ENCODE measurements at regions not wholly inside any gene's neighbourhood (a gene's known extent, or its start where the extent isn't known, plus 50 kb on each side); places are given as distances from the start of the nearest gene placed in this dataset.

GRCh38 chr15:93244696-93245660 is 156.0 kb upstream of the RGMA start:
- no peak for DNase-seq
- Mint-ChIP-seq H3K36me3 (ENCODE audit: low read depth) (no peaks in the 10 kb centered on the region), H3K9me3 (no peaks in the 10 kb centered on the region), H3K4me1 (ENCODE audit: low read depth) (peaks cover 3% of the 10 kb centered on the region), H3K4me3 (no peak overlapping the region), H3K27ac (no peak overlapping the region), H3K27me3 (peaks cover 7% of the 10 kb centered on the region)
- CTCF ChIA-PET = no interaction called here
- no peak for ATAC-seq
- intact Hi-C loops (cut with micrococcal nuclease) = no loop called here
- POLR2A ChIA-PET = no interaction called here
- TF ChIP-seq CTCF (IDR thresholded peaks at IDR 0.05) = no peak

DNA sequence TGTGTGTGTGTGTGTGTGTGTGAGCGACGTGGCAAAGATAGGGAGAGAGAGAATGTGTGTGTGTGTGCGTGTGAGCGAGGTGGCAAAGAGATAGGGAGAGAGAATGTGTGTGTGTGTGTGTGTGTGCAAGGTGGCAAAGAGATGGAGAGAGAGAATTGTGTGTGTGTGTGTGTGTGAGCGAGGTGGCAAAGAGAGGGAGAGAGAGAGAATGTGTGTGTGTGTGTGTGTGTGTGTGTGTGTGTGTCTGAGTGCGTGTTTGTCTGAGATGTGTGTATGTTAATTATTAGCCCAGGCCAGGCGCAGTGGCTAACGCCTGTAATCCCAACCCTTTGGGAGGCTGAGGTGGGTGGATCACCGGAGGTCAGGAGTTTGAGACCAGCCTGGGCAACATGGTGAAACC is 154.6 kb upstream of the RGMA start:
- TF ChIP-seq CTCF (IDR thresholded peaks at IDR 0.05) = no peak
- POLR2A ChIA-PET = no interaction called here
- Mint-ChIP-seq H3K9me3 (no peaks in the 10 kb centered on the region), H3K27me3 (peaks cover 7% of the 10 kb centered on the region), H3K36me3 (ENCODE audit: low read depth) (no peaks in the 10 kb centered on the region), H3K27ac (no peak overlapping the region), H3K4me1 (ENCODE audit: low read depth) (peaks cover 3% of the 10 kb centered on the region), H3K4me3 (no peak overlapping the region)
- DNase-seq (no peak), ATAC-seq (no peak)
- intact Hi-C loops (cut with micrococcal nuclease) = no loop called here
- CTCF ChIA-PET = no interaction called here

DNA sequence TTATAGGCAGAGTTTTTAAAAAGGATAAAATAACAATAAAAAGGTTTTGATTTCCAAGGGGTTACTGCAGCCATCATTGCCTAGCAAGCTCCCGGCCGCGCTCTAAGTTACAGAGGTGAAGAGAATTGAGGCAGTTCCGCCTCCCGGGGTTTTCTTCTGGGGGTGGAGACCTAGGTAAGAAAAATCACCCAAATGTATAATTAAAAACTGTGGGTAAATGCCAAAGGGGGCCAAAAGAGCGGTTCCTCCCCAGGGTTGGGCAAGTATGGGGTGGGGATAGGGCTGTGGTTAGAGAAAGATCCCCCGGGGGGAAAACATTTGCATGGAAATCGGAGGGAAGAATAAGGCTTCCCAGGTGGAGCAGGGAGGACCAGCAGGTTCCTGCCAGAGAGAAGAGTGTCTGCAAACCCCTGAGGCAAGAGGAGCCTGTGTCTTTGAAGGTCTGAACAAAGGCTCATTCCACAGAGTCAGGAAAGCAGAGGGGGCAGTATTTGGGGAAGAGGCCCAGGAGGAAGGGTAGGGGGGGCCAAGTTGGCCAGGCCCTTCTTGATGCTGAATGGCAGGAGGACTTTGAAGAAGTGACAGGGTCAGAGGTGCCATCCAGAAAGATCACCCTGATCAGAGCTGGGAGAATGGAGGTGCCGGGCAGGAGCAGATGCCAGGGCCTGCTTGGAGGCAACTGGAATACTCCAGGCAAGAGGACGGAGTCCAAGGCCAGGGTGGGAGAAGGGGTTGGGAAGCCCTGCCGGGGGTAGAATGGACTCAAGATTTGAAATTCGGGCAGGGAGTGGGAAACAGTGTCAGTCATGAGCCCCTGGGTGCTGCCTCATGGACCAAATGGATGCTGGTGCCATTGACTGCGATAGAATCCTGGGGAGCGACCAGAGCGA is 152.9 kb upstream of the RGMA start:
- no peak for DNase-seq
- Mint-ChIP-seq H3K4me1 (ENCODE audit: low read depth) (no peaks in the 10 kb centered on the region), H3K36me3 (ENCODE audit: low read depth) (no peaks in the 10 kb centered on the region), H3K27ac (no peak overlapping the region), H3K9me3 (no peaks in the 10 kb centered on the region), H3K27me3 (peaks cover 2% of the 10 kb centered on the region), H3K4me3 (no peak overlapping the region)
- CTCF ChIA-PET = no interaction called here
- POLR2A ChIA-PET = no interaction called here
- intact Hi-C loops (cut with micrococcal nuclease) = no loop called here
- no peak for ATAC-seq
- TF ChIP-seq CTCF (IDR thresholded peaks at IDR 0.05) = no peak

DNA sequence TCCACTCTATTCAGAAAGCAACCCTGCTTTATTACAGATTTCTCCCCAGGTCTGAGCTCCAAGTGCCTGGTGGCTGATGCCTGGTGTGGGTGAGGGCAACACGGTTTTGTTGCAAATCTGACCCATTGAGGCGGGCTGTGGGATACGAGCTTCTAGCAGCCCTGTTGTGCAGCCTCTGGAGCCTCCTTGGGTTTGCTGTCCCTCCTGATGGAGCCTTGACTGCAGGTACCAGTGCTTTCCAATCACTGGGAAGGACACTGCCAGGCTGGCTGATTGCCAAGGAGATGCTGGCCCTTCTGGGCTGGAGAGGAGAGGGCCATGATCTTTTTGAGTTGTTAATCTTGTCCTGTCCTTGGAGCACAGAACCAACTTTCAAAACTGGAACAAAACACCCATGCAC is 151.0 kb upstream of the RGMA start:
- intact Hi-C loops (cut with micrococcal nuclease) = no loop called here
- no peaks in the 10 kb centered on the region for H3K9me3 Mint-ChIP-seq
- CTCF ChIA-PET = no interaction called here

More for the DNA sequence above, 151.0 kb upstream of the RGMA start:
- H3K27me3 Mint-ChIP-seq = peaks cover 2% of the 10 kb centered on the region
- H3K27ac Mint-ChIP-seq = no peak overlapping the region
- POLR2A ChIA-PET = no interaction called here
- TF ChIP-seq CTCF (IDR thresholded peaks at IDR 0.05) = no peak
- ATAC-seq (no peak), DNase-seq (no peak)
- peaks cover 7% of the 10 kb centered on the region for H3K4me1 Mint-ChIP-seq (ENCODE audit: low read depth)
- H3K4me3 Mint-ChIP-seq = no peak overlapping the region
- no peaks in the 10 kb centered on the region for H3K36me3 Mint-ChIP-seq (ENCODE audit: low read depth)
